CD4-positive, alpha-beta T cell treated with Interleukin-10 for 1 hour (primary cell): ENCODE measurements at regions not wholly inside any gene's neighbourhood (a gene's known extent, or its start where the extent isn't known, plus 50 kb on each side); places are given as distances from the start of the nearest gene placed in this dataset.

ENCODE experiments used
- DNase-seq: peaks from one replicate; pipeline ENCODE4 v3.0.0-alpha.2; 2020

GRCh38 chr2:181395851-181396250 lies 61.3 kb upstream of the ITGA4 start:
- no peak for DNase-seq

GRCh38 chr2:181396256-181397123 lies 60.7 kb upstream of the ITGA4 start:
- DNase-seq: no peak

GRCh38 chr2:181397331-181397730 lies 59.9 kb upstream of the ITGA4 start:
- no peak for DNase-seq

GRCh38 chr2:181398000-181398399 lies 59.2 kb upstream of the ITGA4 start:
- no peak for DNase-seq

- no peak for DNase-seq
These were observed 58.2 kb upstream of the ITGA4 start for GRCh38 chr2:181399027-181399426.

GRCh38 chr2:181404472-181404871 lies 52.7 kb upstream of the ITGA4 start:
- no peak for DNase-seq

GRCh38 chr2:181407171-181407570 lies 50.0 kb upstream of the ITGA4 start:
- no peak for DNase-seq
